H1 (cell line): ENCODE measurements at regions not wholly inside any gene's neighbourhood (a gene's known extent, or its start where the extent isn't known, plus 50 kb on each side); places are given as distances from the start of the nearest gene placed in this dataset.

Experiments
- CTCF ChIP-seq, 3 experiments: IDR thresholded peaks; 1 replicate in 2 of 3; 2 replicates in 1 of 3; pipeline versions ENCODE4 v1.5.1 to v1.6.1; 2011; ENCODE audit warnings: low read length in 3 of 3, mild to moderate bottlenecking in 3 of 3, inconsistent platforms in 2 of 3, low read depth in 1 of 3, moderate library complexity in 1 of 3; ENCODE audit not compliant: insufficient read depth in 1 of 3; ENCODE audit errors: control extremely low read depth in 1 of 3
- EZH2 ChIP-seq: fragments of 200-600 bp; sonication (generic); IDR thresholded peaks from 2 replicates; pipeline ENCODE4 v1.7.1; 2012; ENCODE audit warnings: low read depth, mild to moderate bottlenecking, moderate library complexity, low read length, inconsistent platforms; ENCODE audit not compliant: severe bottlenecking
- HDAC6 ChIP-seq: IDR thresholded peaks from one replicate; pipeline ENCODE4 v1.7.1; 2012; ENCODE audit warnings: low read depth, mild to moderate bottlenecking, inconsistent platforms, low read length, moderate library complexity
- JUND ChIP-seq: IDR thresholded peaks from 2 replicates; pipeline ENCODE4 v1.6.1; 2011; ENCODE audit warnings: mild to moderate bottlenecking, improper control_type of control experiment, low read length
- MAX ChIP-seq: IDR thresholded peaks from 2 replicates; pipeline ENCODE4 v1.6.1; 2012; ENCODE audit warnings: inconsistent platforms
- NRF1 ChIP-seq: IDR thresholded peaks from 2 replicates; pipeline ENCODE4 v1.6.1; 2011; ENCODE audit warnings: mild to moderate bottlenecking, low read depth, low read length, improper control_type of control experiment
- POLR2A ChIP-seq, 2 experiments: IDR thresholded peaks; 1 replicate in 1 of 2; 2 replicates in 1 of 2; pipeline ENCODE4 v1.6.1; 2011; ENCODE audit warnings: low read depth in 2 of 2, low read length in 2 of 2, mild to moderate bottlenecking in 2 of 2; ENCODE audit errors: control extremely low read depth in 1 of 2
- RAD21 ChIP-seq, 2 experiments: IDR thresholded peaks in 1 of 2; conservative IDR thresholded peaks in 1 of 2; 2 replicates each; pipeline ENCODE4 v1.6.1; 2011; ENCODE audit warnings: low read depth in 2 of 2, low read length in 2 of 2, improper control_type of control experiment in 1 of 2, inconsistent platforms in 1 of 2, mild to moderate bottlenecking in 1 of 2, moderate library complexity in 1 of 2
- SIN3A ChIP-seq, 2 experiments: IDR thresholded peaks in 1 of 2; conservative IDR thresholded peaks in 1 of 2; 2 replicates each; pipeline ENCODE4 v1.6.1; 2011 to 2012; ENCODE audit warnings: low read length in 2 of 2, improper control_type of control experiment in 1 of 2, low read depth in 1 of 2, mild to moderate bottlenecking in 1 of 2
- USF2 ChIP-seq: IDR thresholded peaks from 2 replicates; pipeline ENCODE4 v1.6.1; 2011; ENCODE audit warnings: low read length, improper control_type of control experiment

GRCh38 chr2:21303876-21304275 is 180.1 kb downstream of the TDRD15 start:
- no peak for TF ChIP-seq CTCF (IDR thresholded peaks at IDR 0.05; ENCODE audit: control extremely low read depth in 1 of 3, insufficient read depth in 1 of 3, low read depth in 1 of 3, low read length in 3 of 3)
- no peak for TF ChIP-seq USF2
- no peak for TF ChIP-seq NRF1
- no peak for TF ChIP-seq SIN3A (conservative IDR thresholded peaks at IDR 0.05 in 1 of 2, IDR thresholded peaks at IDR 0.05 in 1 of 2; ENCODE audit: low read depth in 1 of 2, low read length in 2 of 2)
- no peak for TF ChIP-seq JUND
- no peak for TF ChIP-seq POLR2A (IDR thresholded peaks at IDR 0.05; ENCODE audit: control extremely low read depth in 1 of 2, low read depth in 2 of 2, low read length in 2 of 2)
- no peak for TF ChIP-seq EZH2
- no peak for TF ChIP-seq RAD21 (IDR thresholded peaks at IDR 0.05 in 1 of 2, conservative IDR thresholded peaks at IDR 0.05 in 1 of 2; ENCODE audit: low read depth in 2 of 2, low read length in 2 of 2)
- TF ChIP-seq HDAC6, result no peak
- no peak for TF ChIP-seq MAX
